ENCODE measurements at regions not wholly inside any gene's neighbourhood (a gene's known extent, or its start where the extent isn't known, plus 50 kb on each side); places are given as distances from the start of the nearest gene placed in this dataset.

DNA sequence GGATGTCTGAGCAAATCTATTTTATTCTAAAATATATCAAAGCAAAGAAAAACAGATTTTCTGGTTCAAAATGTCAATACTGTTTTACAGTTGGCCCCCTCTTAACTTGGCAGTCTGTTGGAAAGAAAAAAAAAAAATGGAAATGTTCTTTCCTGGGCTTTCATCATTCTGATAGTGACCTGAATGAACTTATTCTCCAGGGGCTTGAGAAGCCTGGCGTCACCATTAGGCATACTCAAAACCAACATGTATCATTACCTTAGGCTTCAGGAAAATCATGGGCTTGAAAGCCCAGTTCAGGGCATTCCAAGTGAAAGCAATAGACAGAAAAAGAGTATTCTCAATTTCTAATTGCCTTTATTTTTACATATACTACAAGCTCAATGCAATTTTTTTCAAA lies 283.7 kb upstream of the PUM3 start (continued):
- TF ChIP-seq BRF1 (IDR thresholded peaks at IDR 0.05; ENCODE audit: borderline replicate concordance, extremely low read depth, insufficient read length) = no peak

DNA sequence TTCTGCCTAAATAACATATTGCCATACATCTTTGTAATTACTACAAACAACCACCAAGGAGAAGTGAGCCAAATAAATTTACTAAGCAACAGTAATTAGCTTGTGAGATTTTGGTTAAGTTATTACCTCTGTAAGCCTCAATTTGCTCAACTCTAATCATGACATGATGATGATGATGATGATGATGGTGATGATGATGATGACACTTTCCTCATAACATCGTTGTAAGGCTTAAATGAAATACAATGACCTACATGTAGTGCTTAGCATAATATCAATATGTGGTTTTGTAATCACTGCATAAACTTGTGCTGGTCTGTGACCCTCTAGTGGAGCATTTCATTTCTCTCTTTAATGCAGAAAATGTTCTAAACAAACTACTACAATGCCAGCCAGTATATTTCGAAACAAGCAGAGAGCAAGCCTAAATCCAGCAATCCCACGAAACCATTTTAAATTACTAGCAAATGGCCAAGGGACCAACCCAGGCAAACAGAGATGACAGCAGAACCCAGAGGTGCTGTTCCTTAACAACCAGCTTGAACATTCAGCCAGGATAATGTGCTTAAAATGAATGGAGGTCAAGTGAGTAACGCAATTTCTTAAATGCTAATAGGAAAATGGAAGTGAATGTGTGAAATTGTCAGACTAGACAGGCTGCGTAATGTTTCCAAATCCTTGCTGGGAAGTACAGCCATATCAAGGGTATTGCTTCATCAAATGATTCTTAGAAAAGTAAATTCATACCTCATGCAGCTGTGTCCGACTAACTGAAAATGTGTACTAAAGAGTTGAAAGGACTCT lies 281.9 kb upstream of the PUM3 start:
- no peak for FAIRE-seq
- H3K27me3 ChIP-seq (ENCODE audit: control insufficient read depth in 2 of 2, insufficient read depth in 2 of 2, low read length in 2 of 2) = no peaks in the 10 kb centered on the region
- H3K36me3 ChIP-seq (ENCODE audit: control insufficient read depth, insufficient read depth, low read length) = no peaks in the 10 kb centered on the region
- intact Hi-C loops (cut with micrococcal nuclease) = no loop called here
- no peak overlapping the region for H3K27ac ChIP-seq (ENCODE audit: extremely low read depth, low read depth, low read length)
- no peak overlapping the region for H3K4me2 ChIP-seq (ENCODE audit: insufficient read depth, low read length)
- in situ Hi-C loops (cut with MboI) = no loop called here
- no peaks in the 10 kb centered on the region for H4K20me1 ChIP-seq (replicated peaks; ENCODE audit: control insufficient read depth, insufficient read depth, low read length)
- no peaks in the 10 kb centered on the region for H3K4me1 ChIP-seq (replicated peaks in 1 of 2; ENCODE audit: control insufficient read depth in 2 of 2, insufficient read depth in 2 of 2, low read length in 2 of 2)
- H2AFZ ChIP-seq (ENCODE audit: low read depth, low read length) = no peak overlapping the region
- no peak for ATAC-seq
- POLR2A ChIA-PET = no interaction called here
- H3K4me3 ChIP-seq = no peak overlapping the region
- H3K9me1 ChIP-seq (ENCODE audit: control insufficient read depth, insufficient read depth, low read length) = no peaks in the 10 kb centered on the region
- BruUV-seq (replicated peaks) = no TSS peak
- H3K9ac ChIP-seq (ENCODE audit: insufficient read depth in 1 of 2, low read depth in 2 of 2, low read length in 2 of 2) = no peak overlapping the region
- CTCF ChIA-PET (ENCODE audit: low intra/inter-chr PET ratio) = no interaction called here
- 0% methylated on average over 6 of the region's 6 CpGs for WGBS (ENCODE audit: insufficient coverage, low coverage, missing lambda C conversion rate)
- no peak for DNase-seq (ENCODE audit: extremely low read depth in 1 of 4, low spot score in 3 of 4)
- no peaks in the 10 kb centered on the region for H3K9me3 ChIP-seq (replicated peaks; ENCODE audit: control insufficient read depth, insufficient read depth, low read depth, low read length)
- H3K79me2 ChIP-seq (ENCODE audit: control insufficient read depth, insufficient read depth, low read length) = no peaks in the 10 kb centered on the region
- TF ChIP-seq, protein P1, sequence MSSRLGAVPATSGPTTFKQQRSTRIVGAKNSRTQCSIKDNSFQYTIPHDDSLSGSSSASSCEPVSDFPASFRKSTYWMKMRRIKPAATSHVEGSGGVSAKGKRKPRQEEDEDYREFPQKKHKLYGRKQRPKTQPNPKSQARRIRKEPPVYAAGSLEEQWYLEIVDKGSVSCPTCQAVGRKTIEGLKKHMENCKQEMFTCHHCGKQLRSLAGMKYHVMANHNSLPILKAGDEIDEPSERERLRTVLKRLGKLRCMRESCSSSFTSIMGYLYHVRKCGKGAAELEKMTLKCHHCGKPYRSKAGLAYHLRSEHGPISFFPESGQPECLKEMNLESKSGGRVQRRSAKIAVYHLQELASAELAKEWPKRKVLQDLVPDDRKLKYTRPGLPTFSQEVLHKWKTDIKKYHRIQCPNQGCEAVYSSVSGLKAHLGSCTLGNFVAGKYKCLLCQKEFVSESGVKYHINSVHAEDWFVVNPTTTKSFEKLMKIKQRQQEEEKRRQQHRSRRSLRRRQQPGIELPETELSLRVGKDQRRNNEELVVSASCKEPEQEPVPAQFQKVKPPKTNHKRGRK (tag; IDR thresholded peaks at IDR 0.05) = no peak
- TF ChIP-seq U2AF2 (optimal IDR thresholded peaks at IDR 0.05; ENCODE audit: low read depth, low read length) (no peak), RBM22 (IDR thresholded peaks at IDR 0.05; ENCODE audit: low read depth, low read length, poor library complexity, severe bottlenecking) (no peak), GATAD2A (IDR thresholded peaks at IDR 0.05) (no peak), HDAC1 (IDR thresholded peaks at IDR 0.05) (no peak), ILF3 (IDR thresholded peaks at IDR 0.05; ENCODE audit: borderline replicate concordance) (no peak), PURB (CRISPR knock-in tag; IDR thresholded peaks at IDR 0.05; ENCODE audit: low read depth) (no peak), SUPT5H (IDR thresholded peaks at IDR 0.05) (no peak), GATA2 (CRISPR knock-in tag; IDR thresholded peaks at IDR 0.05) (no peak), MTA1 (IDR thresholded peaks at IDR 0.05; ENCODE audit: borderline replicate concordance) (no peak), FOS (IDR thresholded peaks at IDR 0.05; ENCODE audit: extremely low read depth, insufficient read length) (no peak)
- TF ChIP-seq, protein P2, sequence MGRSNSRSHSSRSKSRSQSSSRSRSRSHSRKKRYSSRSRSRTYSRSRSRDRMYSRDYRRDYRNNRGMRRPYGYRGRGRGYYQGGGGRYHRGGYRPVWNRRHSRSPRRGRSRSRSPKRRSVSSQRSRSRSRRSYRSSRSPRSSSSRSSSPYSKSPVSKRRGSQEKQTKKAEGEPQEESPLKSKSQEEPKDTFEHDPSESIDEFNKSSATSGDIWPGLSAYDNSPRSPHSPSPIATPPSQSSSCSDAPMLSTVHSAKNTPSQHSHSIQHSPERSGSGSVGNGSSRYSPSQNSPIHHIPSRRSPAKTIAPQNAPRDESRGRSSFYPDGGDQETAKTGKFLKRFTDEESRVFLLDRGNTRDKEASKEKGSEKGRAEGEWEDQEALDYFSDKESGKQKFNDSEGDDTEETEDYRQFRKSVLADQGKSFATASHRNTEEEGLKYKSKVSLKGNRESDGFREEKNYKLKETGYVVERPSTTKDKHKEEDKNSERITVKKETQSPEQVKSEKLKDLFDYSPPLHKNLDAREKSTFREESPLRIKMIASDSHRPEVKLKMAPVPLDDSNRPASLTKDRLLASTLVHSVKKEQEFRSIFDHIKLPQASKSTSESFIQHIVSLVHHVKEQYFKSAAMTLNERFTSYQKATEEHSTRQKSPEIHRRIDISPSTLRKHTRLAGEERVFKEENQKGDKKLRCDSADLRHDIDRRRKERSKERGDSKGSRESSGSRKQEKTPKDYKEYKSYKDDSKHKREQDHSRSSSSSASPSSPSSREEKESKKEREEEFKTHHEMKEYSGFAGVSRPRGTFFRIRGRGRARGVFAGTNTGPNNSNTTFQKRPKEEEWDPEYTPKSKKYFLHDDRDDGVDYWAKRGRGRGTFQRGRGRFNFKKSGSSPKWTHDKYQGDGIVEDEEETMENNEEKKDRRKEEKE (IDR thresholded peaks at IDR 0.05; ENCODE audit: borderline replicate concordance in 1 of 2, control insufficient read depth in 1 of 2, low read depth in 2 of 2, low read length in 1 of 2) = no peak
- TF ChIP-seq, protein P3, sequence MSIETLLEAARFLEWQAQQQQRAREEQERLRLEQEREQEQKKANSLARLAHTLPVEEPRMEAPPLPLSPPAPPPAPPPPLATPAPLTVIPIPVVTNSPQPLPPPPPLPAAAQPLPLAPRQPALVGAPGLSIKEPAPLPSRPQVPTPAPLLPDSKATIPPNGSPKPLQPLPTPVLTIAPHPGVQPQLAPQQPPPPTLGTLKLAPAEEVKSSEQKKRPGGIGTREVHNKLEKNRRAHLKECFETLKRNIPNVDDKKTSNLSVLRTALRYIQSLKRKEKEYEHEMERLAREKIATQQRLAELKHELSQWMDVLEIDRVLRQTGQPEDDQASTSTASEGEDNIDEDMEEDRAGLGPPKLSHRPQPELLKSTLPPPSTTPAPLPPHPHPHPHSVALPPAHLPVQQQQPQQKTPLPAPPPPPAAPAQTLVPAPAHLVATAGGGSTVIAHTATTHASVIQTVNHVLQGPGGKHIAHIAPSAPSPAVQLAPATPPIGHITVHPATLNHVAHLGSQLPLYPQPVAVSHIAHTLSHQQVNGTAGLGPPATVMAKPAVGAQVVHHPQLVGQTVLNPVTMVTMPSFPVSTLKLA (conservative IDR thresholded peaks at IDR 0.05) = no peak
- TF ChIP-seq, protein P4, sequence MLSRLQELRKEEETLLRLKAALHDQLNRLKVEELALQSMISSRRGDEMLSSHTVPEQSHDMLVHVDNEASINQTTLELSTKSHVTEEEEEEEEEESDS (CRISPR knock-in tag; IDR thresholded peaks at IDR 0.05) = no peak

Data from K562 (cell line).